Parathyroid adenoma (tissue), 2 donors: ENCODE measurements at regions not wholly inside any gene's neighbourhood (a gene's known extent, or its start where the extent isn't known, plus 50 kb on each side); places are given as distances from the start of the nearest gene placed in this dataset.

Experiments
- H2AFZ ChIP-seq: fragments of 300-600 bp; sonication (generic); one replicate; pipeline ENCODE4 v1.7.0; 2017; ENCODE audit warnings: antibody characterized with exemption, mild to moderate bottlenecking
- H3K27ac ChIP-seq: fragments of 300-600 bp; sonication (generic); one replicate; pipeline ENCODE4 v1.7.0; 2017
- H3K27me3 ChIP-seq: fragments of 300-600 bp; sonication (generic); one replicate; pipeline ENCODE4 v1.7.0; 2017; ENCODE audit warnings: low read length; ENCODE audit not compliant: control insufficient read depth, insufficient read depth
- H3K36me3 ChIP-seq: fragments of 300-600 bp; sonication (generic); one replicate; pipeline ENCODE4 v1.7.0; 2017; ENCODE audit warnings: low read length; ENCODE audit not compliant: control insufficient read depth, insufficient read depth
- H3K4me1 ChIP-seq: fragments of 300-600 bp; sonication (generic); one replicate; pipeline ENCODE4 v1.7.0; 2017; ENCODE audit warnings: control low read depth
- H3K4me2 ChIP-seq: fragments of 300-600 bp; sonication (generic); one replicate; pipeline ENCODE4 v1.7.0; 2017; ENCODE audit warnings: low read length
- H3K4me3 ChIP-seq: fragments of 300-600 bp; sonication (generic); one replicate; pipeline ENCODE4 v1.7.0; 2017; ENCODE audit warnings: low read depth, low read length
- H3K79me2 ChIP-seq: fragments of 300-600 bp; sonication (generic); one replicate; pipeline ENCODE4 v1.7.0; 2017; ENCODE audit warnings: control low read depth
- H3K9ac ChIP-seq: fragments of 300-600 bp; sonication (generic); one replicate; pipeline ENCODE4 v1.7.0; 2017; ENCODE audit warnings: mild to moderate bottlenecking
- H3K9me3 ChIP-seq: fragments of 300-600 bp; sonication (generic); one replicate; pipeline ENCODE4 v1.7.0; 2017; ENCODE audit warnings: low read length; ENCODE audit not compliant: control insufficient read depth
- CTCF ChIP-seq: fragments of 300-600 bp; sonication (generic); IDR thresholded peaks from one replicate; pipeline ENCODE4 v1.7.0; 2017; ENCODE audit warnings: antibody characterized with exemption, mild to moderate bottlenecking
- donor health status: primary hyperparathyroidism.

DNA sequence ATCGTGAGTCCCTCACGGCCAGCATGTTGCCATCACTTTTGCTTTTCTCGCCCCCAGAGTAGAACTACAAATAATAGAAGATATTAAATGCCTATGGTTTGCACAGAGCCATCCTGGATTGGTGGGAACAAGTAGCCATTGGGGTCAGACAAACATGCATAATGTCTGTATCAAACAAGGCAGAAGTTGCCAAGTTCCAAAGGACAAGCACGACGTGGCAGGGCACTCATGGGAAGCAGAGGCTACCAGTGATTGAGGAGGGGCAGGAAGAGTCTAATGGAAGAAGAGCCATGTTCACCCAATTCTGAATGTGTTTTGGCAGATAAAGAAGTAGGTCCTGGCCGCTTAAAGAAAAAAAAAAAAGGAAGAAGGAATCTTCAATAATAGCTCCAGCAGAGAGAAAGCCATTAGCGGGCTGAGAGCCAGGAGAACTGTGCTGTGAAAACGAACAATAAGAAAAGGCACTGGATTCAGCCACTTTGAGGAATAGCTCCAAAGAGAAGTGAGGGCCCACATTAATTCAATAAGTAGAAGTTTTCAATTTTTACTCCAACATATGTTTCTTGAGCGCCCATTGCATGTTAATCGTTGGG, 153.7 kb upstream of the ADCY2 start:
- TF ChIP-seq CTCF = no peak
- no peak overlapping the region for H2AFZ ChIP-seq

GRCh38 chr5:7244208-7244607, 151.7 kb upstream of the ADCY2 start:
- no peak overlapping the region for H3K9ac ChIP-seq
- H3K9me3 ChIP-seq = no peaks in the 10 kb centered on the region
- H3K4me3 ChIP-seq = no peak overlapping the region
- H3K4me1 ChIP-seq = no peaks in the 10 kb centered on the region
- no peak overlapping the region for H3K27ac ChIP-seq
- H3K4me2 ChIP-seq = no peak overlapping the region
- H3K79me2 ChIP-seq = no peaks in the 10 kb centered on the region
- no peaks in the 10 kb centered on the region for H3K36me3 ChIP-seq
- no peak overlapping the region for H2AFZ ChIP-seq
- no peak for TF ChIP-seq CTCF
- no peaks in the 10 kb centered on the region for H3K27me3 ChIP-seq

More for the DNA sequence above, 153.7 kb upstream of the ADCY2 start:
- Histone ChIP-seq H3K79me2 (no peaks in the 10 kb centered on the region), H3K4me2 (no peak overlapping the region), H3K9ac (no peak overlapping the region), H3K36me3 (no peaks in the 10 kb centered on the region), H3K4me3 (no peak overlapping the region), H3K4me1 (no peaks in the 10 kb centered on the region), H3K9me3 (no peaks in the 10 kb centered on the region), H3K27ac (no peak overlapping the region), H3K27me3 (no peaks in the 10 kb centered on the region)

- H2AFZ ChIP-seq = no peak overlapping the region
- no peaks in the 10 kb centered on the region for H3K27me3 ChIP-seq
- no peaks in the 10 kb centered on the region for H3K9me3 ChIP-seq
- no peak overlapping the region for H3K9ac ChIP-seq
- no peak overlapping the region for H3K4me3 ChIP-seq
- H3K4me2 ChIP-seq = no peak overlapping the region
- no peaks in the 10 kb centered on the region for H3K36me3 ChIP-seq
- H3K4me1 ChIP-seq = no peaks in the 10 kb centered on the region
- H3K79me2 ChIP-seq = no peaks in the 10 kb centered on the region
- TF ChIP-seq CTCF = no peak
- H3K27ac ChIP-seq = no peak overlapping the region
These were observed 150.8 kb upstream of the ADCY2 start for GRCh38 chr5:7245121-7245651.

DNA sequence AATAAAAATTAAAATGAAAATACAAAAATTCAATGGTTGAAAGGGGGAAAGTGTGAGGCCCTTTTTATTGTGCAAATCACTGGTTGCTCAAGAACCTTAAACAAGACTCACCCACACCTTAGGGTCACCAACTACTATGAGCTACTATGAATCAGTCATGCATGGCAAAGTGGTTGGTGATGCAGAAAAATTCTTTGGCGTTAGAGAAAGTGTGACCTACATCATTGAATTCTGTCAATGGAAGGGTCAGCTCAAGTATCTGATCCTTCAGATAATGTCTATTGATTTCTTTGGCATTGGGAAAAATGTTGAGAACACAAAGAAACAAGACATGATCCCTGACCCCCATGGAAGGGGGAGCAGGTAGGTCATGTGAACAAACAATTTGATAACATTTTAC, 149.7 kb upstream of the ADCY2 start:
- Histone ChIP-seq H3K79me2 (no peaks in the 10 kb centered on the region), H3K9me3 (no peaks in the 10 kb centered on the region), H3K4me3 (no peak overlapping the region), H3K36me3 (no peaks in the 10 kb centered on the region), H2AFZ (no peak overlapping the region), H3K27ac (no peak overlapping the region), H3K4me2 (no peak overlapping the region), H3K9ac (no peak overlapping the region), H3K4me1 (no peaks in the 10 kb centered on the region), H3K27me3 (no peaks in the 10 kb centered on the region)
- no peak for TF ChIP-seq CTCF

DNA sequence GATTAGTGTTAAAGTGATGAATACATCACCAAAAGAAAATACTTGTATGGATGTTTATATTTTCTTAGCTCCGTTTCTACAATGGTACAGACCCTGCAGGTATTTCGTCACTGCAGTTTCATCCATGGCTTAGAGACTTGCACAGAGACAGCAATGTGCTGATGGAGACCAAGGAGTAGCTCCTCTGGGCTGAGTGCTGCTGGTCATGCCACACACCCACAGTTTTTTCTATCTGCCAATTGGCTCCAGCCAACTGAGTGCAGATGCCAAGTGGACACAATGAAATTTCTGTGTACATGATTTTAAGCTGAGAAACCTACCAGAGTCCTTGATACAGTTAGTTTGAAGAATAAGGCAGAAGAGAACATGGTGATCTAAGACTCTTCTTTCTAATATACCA, 145.9 kb upstream of the ADCY2 start:
- no peak overlapping the region for H3K4me3 ChIP-seq
- no peaks in the 10 kb centered on the region for H3K9me3 ChIP-seq
- H2AFZ ChIP-seq = no peak overlapping the region
- H3K27ac ChIP-seq = no peak overlapping the region
- no peaks in the 10 kb centered on the region for H3K27me3 ChIP-seq
- H3K4me1 ChIP-seq = no peaks in the 10 kb centered on the region
- H3K36me3 ChIP-seq = no peaks in the 10 kb centered on the region
- H3K4me2 ChIP-seq = no peak overlapping the region
- H3K9ac ChIP-seq = no peak overlapping the region
- no peak for TF ChIP-seq CTCF
- H3K79me2 ChIP-seq = no peaks in the 10 kb centered on the region
